Gastroesophageal sphincter (tissue), 3 donors: ENCODE measurements at regions not wholly inside any gene's neighbourhood (a gene's known extent, or its start where the extent isn't known, plus 50 kb on each side); places are given as distances from the start of the nearest gene placed in this dataset.

Experiments
- EP300 ChIP-seq: sonication (generic); formaldehyde crosslinking; IDR thresholded peaks from one replicate; pipeline ENCODE4 v1.6.1; 2017; ENCODE audit warnings: antibody characterized with exemption, mild to moderate bottlenecking
- POLR2A ChIP-seq, 2 donors: fragments of 450-650 bp; IDR thresholded peaks; one replicate each; pipeline ENCODE4 v1.6.1; 2017; ENCODE audit warnings: antibody characterized with exemption in 2 of 2, mild to moderate bottlenecking in 2 of 2, moderate library complexity in 1 of 2
- TF ChIP-seq, protein P1 (sequence below), 4 experiments: fragments of 200-600 bp in 2 of 4; fragments of 450-650 bp in 2 of 4; sonication (generic) in 1 of 4; IDR thresholded peaks; one replicate each; pipeline ENCODE4 v1.5.1; 2017 to 2019; ENCODE audit warnings: antibody characterized with exemption in 4 of 4, mild to moderate bottlenecking in 2 of 4, moderate library complexity in 2 of 4

- TF ChIP-seq, protein P1, sequence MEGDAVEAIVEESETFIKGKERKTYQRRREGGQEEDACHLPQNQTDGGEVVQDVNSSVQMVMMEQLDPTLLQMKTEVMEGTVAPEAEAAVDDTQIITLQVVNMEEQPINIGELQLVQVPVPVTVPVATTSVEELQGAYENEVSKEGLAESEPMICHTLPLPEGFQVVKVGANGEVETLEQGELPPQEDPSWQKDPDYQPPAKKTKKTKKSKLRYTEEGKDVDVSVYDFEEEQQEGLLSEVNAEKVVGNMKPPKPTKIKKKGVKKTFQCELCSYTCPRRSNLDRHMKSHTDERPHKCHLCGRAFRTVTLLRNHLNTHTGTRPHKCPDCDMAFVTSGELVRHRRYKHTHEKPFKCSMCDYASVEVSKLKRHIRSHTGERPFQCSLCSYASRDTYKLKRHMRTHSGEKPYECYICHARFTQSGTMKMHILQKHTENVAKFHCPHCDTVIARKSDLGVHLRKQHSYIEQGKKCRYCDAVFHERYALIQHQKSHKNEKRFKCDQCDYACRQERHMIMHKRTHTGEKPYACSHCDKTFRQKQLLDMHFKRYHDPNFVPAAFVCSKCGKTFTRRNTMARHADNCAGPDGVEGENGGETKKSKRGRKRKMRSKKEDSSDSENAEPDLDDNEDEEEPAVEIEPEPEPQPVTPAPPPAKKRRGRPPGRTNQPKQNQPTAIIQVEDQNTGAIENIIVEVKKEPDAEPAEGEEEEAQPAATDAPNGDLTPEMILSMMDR (IDR thresholded peaks at IDR 0.05) = no peak
- no peak for TF ChIP-seq POLR2A (IDR thresholded peaks at IDR 0.05)
- no peak for TF ChIP-seq EP300
These were observed 210.7 kb upstream of the TMEM132C start for GRCh38 chr12:128056136-128056801.
